ENCODE measurements at regions not wholly inside any gene's neighbourhood (a gene's known extent, or its start where the extent isn't known, plus 50 kb on each side); places are given as distances from the start of the nearest gene placed in this dataset.

GRCh38 chr1:102190429-102190828 is 193.7 kb upstream of the OLFM3 start:
- TF ChIP-seq CTCF (conservative IDR thresholded peaks at IDR 0.05) (no peak), ZFX (IDR thresholded peaks at IDR 0.05) (no peak)
- no peak overlapping the region for H3K27ac ChIP-seq

GRCh38 chr1:102186536-102186935 is 189.8 kb upstream of the OLFM3 start:
- no peak overlapping the region for H3K27ac ChIP-seq
- TF ChIP-seq CTCF (conservative IDR thresholded peaks at IDR 0.05) = no peak
- TF ChIP-seq ZFX (IDR thresholded peaks at IDR 0.05) = no peak

- no peak for TF ChIP-seq ZFX (IDR thresholded peaks at IDR 0.05)
- no peak for TF ChIP-seq CTCF (conservative IDR thresholded peaks at IDR 0.05)
Observed at GRCh38 chr1:102185260-102185659, 188.5 kb upstream of the OLFM3 start.

GRCh38 chr1:102184477-102184876 is 187.8 kb upstream of the OLFM3 start:
- no peak overlapping the region for H3K27ac ChIP-seq

More at GRCh38 chr1:102185260-102185659, 188.5 kb upstream of the OLFM3 start:
- H3K27ac ChIP-seq = no peak overlapping the region

GRCh38 chr1:102183711-102184110 is 187.0 kb upstream of the OLFM3 start:
- no peak for TF ChIP-seq ZFX (IDR thresholded peaks at IDR 0.05)
- no peak overlapping the region for H3K27ac ChIP-seq

More at GRCh38 chr1:102184477-102184876, 187.8 kb upstream of the OLFM3 start:
- TF ChIP-seq CTCF (conservative IDR thresholded peaks at IDR 0.05) (no peak), ZFX (IDR thresholded peaks at IDR 0.05) (no peak)

GRCh38 chr1:102182603-102183260 is 186.0 kb upstream of the OLFM3 start:
- no peak for TF ChIP-seq CTCF (conservative IDR thresholded peaks at IDR 0.05)
- TF ChIP-seq ZFX (IDR thresholded peaks at IDR 0.05) = no peak
- no peak overlapping the region for H3K27ac ChIP-seq

GRCh38 chr1:102181341-102181740 is 184.6 kb upstream of the OLFM3 start:
- no peak overlapping the region for H3K27ac ChIP-seq
- TF ChIP-seq ZFX (IDR thresholded peaks at IDR 0.05) (no peak), CTCF (conservative IDR thresholded peaks at IDR 0.05) (no peak)

- TF ChIP-seq CTCF (conservative IDR thresholded peaks at IDR 0.05) = no peak
- TF ChIP-seq ZFX (IDR thresholded peaks at IDR 0.05) = no peak
- no peak overlapping the region for H3K27ac ChIP-seq
Observed at GRCh38 chr1:102178480-102178879, 181.8 kb upstream of the OLFM3 start.
